ENCODE measurements at regions not wholly inside any gene's neighbourhood (a gene's known extent, or its start where the extent isn't known, plus 50 kb on each side); places are given as distances from the start of the nearest gene placed in this dataset.
A peak's percentile ranks its signal among the peaks of the same experiment; 100 is the strongest.

- no peak for DNase-seq
Observed at GRCh38 chr6:90977513-90977912, 390.6 kb upstream of the MAP3K7 start.

DNA sequence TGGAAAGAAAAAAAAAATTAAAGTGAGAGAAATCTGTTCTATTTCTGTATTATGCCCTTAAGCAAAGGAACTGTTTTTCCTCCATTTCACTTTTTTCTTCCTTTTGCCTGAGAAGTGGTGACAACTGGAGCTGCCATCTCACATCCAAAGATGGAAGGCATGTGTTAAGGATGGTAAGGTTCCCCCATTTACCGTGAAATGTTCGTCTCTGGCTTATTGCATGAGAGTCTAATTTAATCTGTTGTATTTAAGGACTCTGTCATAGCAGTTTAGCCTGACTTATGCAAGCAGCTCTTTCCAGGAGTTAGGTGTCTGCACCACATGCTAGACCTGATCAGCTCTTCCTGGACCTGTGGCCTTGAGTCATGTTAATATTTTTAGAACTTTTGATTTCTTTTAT is 389.5 kb upstream of the MAP3K7 start:
- DNase-seq = no peak

GRCh38 chr6:90975741-90976140 is 388.9 kb upstream of the MAP3K7 start:
- no peak for DNase-seq

- DNase-seq = no peak
Observed at GRCh38 chr6:90973188-90973587, 386.3 kb upstream of the MAP3K7 start.

DNA sequence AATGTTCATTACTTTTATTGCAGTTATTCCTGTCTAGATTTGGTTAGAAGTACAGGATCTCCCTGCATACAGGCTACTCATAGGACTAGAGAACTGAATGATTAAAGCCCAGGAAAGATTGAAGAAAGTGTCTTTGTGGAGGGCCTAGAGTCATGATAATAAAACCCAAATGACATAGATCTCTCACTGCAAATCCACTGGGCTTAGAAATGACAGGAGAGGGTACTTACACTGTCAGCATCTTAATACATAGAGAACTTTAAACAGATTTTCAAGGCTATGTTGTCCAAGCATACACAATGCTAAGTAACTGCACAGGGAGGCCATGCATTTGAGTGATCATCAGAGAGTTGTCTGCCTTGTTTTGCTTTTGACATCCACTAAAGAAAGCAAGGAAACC is 383.8 kb upstream of the MAP3K7 start:
- DNase-seq = no peak

DNA sequence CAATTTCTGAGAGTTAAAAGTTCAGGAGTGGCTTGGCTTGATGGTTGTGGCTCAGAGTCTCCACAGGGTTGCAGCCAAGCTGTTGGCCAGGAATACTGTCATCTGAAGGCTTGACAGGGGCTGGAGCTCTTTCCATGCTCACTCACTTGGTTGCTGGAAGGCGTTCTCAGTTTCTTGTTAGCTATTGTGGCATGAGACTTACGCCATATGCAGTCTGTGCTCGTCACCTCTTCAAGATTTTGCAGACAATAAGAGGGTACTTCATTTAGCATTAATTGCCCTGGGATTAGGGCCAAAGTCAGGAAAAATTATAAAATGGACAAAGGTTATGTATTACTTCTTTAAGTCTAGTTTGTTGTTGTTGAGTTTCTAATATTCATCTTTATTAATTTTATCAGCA is 380.6 kb upstream of the MAP3K7 start:
- peak; percentile 8 to 13 for DNase-seq

GRCh38 chr6:90960324-90960723 is 373.5 kb upstream of the MAP3K7 start:
- no peak for DNase-seq

DNA sequence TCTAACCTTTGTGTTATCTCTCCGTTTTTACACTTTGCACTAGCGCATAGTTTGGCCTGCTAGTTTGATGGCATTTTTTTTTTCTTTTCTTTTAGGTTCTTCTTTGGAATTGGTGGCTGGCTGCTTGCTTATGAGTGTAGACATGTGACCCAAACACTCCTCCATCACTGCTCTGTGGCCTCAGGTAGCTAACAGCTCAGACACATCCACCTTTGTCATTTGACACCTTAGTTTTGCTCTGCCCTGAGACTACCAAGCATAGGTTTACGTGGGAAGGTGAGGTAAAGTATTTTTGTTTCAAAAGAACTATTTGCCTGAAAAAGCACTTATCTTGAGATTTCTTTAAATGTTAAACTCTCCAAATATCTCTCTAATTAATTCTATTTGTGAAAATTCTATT is 368.4 kb upstream of the MAP3K7 start:
- no peak for DNase-seq

DNA sequence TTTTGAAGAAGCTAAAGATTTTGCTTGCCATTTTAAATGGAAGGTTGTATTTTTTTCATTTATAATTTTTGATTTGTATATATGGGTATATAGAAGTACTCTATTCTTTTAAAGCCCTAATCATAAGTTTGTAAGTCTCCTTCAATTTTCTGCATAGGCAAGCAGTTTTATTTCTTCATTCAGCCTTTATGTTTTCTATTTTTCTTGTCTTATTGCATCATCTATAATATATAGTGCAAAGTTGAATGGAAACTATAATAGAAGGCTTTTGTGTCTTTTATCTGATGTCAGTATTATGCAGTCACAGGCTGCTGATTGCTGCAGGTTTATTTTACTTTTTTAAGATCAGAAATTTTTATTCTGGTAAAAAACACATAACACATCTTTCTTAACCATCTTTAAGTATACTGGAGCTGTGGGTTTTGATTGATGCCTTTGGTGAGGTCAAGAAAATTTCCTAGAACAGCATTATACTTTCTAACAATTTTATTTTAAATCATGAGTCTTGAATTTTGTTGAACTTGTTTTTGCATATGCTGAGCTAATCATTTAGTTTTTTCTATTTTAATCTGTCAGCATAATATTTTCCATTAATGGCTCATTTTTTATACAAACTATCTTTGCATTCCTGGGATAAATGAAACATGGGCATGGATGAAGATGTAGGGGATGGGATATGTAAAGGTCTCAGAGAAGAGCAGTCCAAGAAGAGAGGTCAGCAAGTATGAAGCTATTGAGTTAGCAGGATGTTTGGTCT is 366.7 kb upstream of the MAP3K7 start:
- DNase-seq = no peak

DNA sequence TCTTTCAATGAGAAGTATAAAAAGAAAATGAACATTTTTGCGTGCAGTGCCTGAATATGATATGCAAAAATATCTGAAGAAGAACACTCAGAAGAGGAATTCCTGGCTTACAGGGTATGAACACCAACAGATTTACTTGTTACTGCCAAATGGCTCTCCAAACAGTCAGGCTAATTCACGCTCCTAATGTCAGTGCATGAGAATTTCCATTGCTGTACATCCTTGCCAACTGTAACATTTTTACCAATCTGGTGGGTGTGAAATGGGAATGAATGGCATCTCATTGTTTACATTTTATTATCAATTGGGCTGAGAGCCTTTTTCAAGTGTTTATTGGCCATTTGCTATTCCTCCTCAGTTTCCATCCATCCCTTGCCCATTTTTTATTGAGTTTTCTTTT is 365.3 kb upstream of the MAP3K7 start:
- no peak for DNase-seq

DNA sequence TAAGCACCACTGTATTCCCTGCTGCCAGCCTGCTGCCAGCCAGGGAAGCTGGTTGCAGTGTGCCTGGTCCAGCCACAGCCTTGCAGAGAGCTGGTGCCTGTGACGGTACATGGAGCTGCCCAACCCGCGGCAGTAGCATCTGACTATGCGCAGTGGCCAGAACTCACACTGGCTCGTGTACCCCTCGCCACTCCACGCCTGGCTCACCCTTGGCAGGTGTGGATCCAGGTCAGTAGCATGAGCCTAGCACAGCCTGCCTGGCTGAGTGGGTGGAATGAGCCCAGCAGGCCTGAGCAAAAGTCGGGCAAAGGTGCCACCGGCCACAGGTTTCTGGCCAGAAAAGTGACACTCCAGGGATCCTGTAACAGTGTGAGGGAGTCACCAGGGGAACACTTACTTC is 361.7 kb upstream of the MAP3K7 start:
- DNase-seq = no peak

GRCh38 chr6:90947184-90948064 is 360.6 kb upstream of the MAP3K7 start:
- no peak for DNase-seq

DNA sequence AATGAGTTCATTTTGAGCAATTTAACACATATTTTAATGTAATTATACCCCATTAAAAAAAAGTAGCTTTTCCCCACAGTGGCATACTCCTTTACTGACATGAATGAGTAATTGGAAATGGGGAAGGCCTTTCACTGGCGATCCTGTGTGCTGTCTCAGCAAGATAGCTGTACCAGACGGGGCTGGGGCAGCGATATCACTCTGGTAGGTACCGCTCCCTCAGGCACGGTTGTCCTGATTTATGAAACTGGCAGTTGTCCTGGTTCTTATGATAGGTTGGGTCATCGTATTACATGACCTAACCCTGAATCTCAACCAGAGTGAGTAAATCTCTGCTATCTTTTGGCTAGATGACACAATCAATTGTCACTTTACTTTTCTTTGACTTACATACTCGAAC is 355.0 kb upstream of the MAP3K7 start:
- DNase-seq = no peak

GRCh38 chr6:90940812-90941481 is 354.1 kb upstream of the MAP3K7 start:
- DNase-seq = no peak

DNA sequence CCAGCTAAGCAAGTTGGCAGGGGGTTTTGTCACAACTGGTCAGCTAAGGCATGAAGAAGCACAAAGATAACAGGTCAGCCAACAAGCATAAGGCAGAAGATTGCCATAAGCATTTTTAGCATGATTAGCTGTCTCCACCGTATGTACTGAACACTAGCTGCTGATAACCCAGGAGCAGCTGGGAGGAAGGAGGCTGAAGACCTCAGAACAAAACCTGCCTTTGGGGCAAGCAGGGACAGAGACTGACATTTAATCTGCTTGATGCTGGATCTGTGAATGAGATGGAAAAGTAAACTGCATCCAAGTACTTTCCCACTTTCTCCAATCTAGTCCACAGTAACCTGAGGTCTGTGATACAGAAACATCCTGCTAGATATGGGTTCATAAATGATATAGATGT is 353.0 kb upstream of the MAP3K7 start:
- no peak for DNase-seq

DNA sequence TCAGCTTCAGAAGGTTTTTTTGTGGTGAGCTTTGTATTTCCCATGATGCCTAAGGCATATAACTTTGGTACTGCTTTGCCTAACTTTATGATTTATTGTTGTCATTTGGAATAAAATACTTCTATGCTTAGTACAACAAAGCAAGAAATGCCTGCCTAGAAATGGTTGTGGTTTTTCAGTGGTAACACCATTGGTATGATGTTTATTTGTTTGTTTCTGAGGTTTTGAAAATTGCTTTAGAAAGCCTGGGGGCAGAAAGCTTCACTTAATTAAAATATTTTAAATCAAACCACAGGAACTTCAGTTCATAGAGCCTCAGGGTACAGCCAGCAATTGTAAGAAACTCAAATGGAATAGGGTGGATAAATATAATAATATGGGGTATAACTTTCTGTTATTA is 351.2 kb upstream of the MAP3K7 start:
- no peak for DNase-seq

DNA sequence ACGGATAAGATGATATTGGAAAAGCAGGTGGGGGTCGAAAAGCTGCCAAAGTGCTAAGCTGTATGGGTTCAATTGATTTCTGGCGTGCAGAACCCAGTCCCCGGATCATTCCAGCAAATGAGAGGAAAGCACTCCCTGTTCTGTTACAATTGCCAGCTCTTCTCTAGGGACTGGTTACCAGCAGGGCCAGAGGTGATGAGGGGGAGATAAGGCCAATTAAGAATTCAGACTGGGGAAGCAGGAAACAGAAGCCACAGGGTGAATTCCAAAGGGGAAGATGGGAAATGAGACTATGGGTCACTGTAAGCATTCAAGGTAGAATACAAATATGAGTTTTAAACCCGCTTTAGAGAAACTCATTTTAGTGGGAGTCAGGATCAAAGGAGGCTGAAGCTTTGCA is 349.4 kb upstream of the MAP3K7 start:
- no peak for DNase-seq

- DNase-seq = no peak
Observed at GRCh38 chr6:90934966-90935365, 348.1 kb upstream of the MAP3K7 start.

DNA sequence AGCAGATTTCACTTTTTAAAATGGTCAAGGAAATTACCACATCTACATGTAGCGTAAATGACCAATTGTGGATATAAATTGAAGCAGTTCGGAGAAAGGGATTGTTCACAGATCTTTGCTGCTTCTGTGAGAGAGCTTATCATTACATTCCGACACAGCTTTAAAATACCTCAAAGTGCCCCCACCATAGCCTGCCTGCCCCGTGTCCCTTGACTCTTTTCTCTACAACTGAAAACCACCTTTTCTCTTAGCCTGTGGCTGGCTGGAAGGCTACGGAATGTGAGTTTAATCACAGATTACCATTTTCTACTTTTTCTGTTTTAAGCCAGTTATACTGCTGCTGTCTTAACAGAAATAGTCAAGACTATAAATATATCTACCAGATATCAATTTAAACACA is 347.2 kb upstream of the MAP3K7 start:
- no peak for DNase-seq

- no peak for DNase-seq
Observed at GRCh38 chr6:90932351-90932750, 345.5 kb upstream of the MAP3K7 start.

GRCh38 chr6:90928051-90928450 is 341.2 kb upstream of the MAP3K7 start:
- DNase-seq = no peak

- no peak for DNase-seq
Observed at GRCh38 chr6:90925726-90926125, 338.9 kb upstream of the MAP3K7 start.

DNA sequence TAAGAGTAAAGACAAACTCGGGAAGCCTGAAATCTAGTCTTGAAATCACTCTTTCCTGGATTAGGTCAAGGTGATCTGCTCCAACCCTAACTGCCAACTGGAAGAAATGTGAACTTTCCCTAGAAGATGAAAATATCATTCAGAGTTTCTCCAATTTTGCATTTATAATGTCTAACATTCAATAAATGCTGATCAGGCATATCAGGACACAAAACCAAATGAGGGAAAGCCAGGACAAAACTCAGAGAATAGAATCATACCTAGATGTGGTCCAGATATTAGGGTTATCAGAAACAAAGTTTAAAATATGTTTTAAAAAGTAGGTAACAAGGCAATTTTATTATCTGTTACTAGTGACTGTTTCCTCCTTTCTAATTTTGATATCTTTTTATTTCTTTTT is 335.5 kb upstream of the MAP3K7 start:
- no peak for DNase-seq

Data from right lung (tissue), 2 donors.